ENCODE measurements at regions not wholly inside any gene's neighbourhood (a gene's known extent, or its start where the extent isn't known, plus 50 kb on each side); places are given as distances from the start of the nearest gene placed in this dataset.

DNA sequence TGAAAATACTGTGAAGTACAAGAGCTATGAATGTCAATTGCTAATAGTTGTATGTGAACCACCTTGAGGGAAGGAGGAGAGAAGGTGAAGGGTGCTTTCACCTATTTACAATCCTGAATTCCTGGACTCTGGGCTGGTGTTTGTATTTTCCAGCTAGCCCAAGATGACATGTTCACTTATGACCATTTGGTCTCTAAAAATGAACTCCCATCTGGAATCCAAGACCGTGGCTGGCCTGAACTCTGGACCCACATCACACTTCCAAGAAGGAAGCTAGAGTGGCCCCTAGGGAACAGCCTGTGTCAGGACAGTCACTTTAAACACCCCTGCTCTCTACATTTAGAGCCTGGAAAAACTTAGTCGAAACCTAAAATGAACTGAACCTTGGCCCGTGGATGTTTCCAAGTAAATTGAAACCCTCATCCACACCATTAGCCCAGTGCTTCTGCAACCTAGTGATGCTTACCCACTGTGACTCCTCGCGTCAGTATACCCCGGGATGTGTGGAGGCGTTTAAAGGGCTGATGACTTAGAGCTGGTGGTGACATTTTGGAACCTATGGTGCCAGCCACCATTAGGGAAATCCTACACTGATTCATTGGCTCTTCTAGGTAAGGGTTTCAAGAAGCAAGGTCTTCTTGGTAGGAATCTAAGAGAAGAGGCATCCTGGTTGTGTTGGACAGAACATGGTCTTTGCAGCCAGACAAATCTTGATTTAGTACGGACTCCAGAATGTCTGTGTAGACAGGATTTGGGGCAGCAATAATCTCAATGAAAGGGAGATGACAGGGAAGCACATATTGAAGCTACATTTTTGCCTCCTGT, 171.5 kb upstream of the IRF2BP2 start:
- no peak overlapping the region for H3K9ac ChIP-seq (ENCODE audit: control insufficient read depth, extremely low read depth, insufficient read depth, low read length)
- dilution Hi-C loops (cut with MboI; ENCODE audit: extremely low pct_ligation_motif_present, low sequenced_read_pairs), result no loop called here
- H3K36me3 ChIP-seq (ENCODE audit: control insufficient read depth in 2 of 2, extremely low read depth in 1 of 2, insufficient read depth in 2 of 2, low read length in 2 of 2), result no peaks in the 10 kb centered on the region
- H3K79me2 ChIP-seq (ENCODE audit: control insufficient read depth, insufficient read depth, low read length), result no peaks in the 10 kb centered on the region
- no peak overlapping the region for H3K27ac ChIP-seq (ENCODE audit: control insufficient read depth, insufficient read depth, low read length)
- no peak for FAIRE-seq
- H3K4me3 ChIP-seq (ENCODE audit: control insufficient read depth in 2 of 3, extremely low read depth in 1 of 3, insufficient read depth in 2 of 3, low read depth in 1 of 3, low read length in 3 of 3), result no peak overlapping the region
- H2AFZ ChIP-seq (ENCODE audit: control insufficient read depth, low read length), result no peak overlapping the region
- no peak for TF ChIP-seq EZH2 (IDR thresholded peaks at IDR 0.05; ENCODE audit: low read length)
- TF ChIP-seq, protein P1, sequence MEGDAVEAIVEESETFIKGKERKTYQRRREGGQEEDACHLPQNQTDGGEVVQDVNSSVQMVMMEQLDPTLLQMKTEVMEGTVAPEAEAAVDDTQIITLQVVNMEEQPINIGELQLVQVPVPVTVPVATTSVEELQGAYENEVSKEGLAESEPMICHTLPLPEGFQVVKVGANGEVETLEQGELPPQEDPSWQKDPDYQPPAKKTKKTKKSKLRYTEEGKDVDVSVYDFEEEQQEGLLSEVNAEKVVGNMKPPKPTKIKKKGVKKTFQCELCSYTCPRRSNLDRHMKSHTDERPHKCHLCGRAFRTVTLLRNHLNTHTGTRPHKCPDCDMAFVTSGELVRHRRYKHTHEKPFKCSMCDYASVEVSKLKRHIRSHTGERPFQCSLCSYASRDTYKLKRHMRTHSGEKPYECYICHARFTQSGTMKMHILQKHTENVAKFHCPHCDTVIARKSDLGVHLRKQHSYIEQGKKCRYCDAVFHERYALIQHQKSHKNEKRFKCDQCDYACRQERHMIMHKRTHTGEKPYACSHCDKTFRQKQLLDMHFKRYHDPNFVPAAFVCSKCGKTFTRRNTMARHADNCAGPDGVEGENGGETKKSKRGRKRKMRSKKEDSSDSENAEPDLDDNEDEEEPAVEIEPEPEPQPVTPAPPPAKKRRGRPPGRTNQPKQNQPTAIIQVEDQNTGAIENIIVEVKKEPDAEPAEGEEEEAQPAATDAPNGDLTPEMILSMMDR (optimal IDR thresholded peaks at IDR 0.05 in 1 of 3, IDR thresholded peaks at IDR 0.05 in 1 of 3, conservative IDR thresholded peaks at IDR 0.05 in 1 of 3; ENCODE audit: extremely low read depth in 1 of 3, insufficient read depth in 2 of 3, low read length in 3 of 3), result no peak
- no peak overlapping the region for H3K4me2 ChIP-seq (ENCODE audit: control insufficient read depth, extremely low read depth, insufficient read depth, low read depth, low read length)
- no peaks in the 10 kb centered on the region for H3K9me3 ChIP-seq (ENCODE audit: control insufficient read depth, low read depth, low read length)
- peaks cover 26% of the 10 kb centered on the region for H3K27me3 ChIP-seq (ENCODE audit: control insufficient read depth, extremely low read depth, insufficient read depth, low read length)
- no peaks in the 10 kb centered on the region for H4K20me1 ChIP-seq (ENCODE audit: control insufficient read depth, extremely low read depth, insufficient read depth, low read length)
- no peak for DNase-seq (ENCODE audit: low read depth, low spot score)
- H3K9me1 ChIP-seq (ENCODE audit: control insufficient read depth, extremely low read depth, insufficient read depth, low read length), result no peaks in the 10 kb centered on the region
- H3K4me1 ChIP-seq (ENCODE audit: control insufficient read depth, extremely low read depth, insufficient read depth, low read length), result no peaks in the 10 kb centered on the region

DNA sequence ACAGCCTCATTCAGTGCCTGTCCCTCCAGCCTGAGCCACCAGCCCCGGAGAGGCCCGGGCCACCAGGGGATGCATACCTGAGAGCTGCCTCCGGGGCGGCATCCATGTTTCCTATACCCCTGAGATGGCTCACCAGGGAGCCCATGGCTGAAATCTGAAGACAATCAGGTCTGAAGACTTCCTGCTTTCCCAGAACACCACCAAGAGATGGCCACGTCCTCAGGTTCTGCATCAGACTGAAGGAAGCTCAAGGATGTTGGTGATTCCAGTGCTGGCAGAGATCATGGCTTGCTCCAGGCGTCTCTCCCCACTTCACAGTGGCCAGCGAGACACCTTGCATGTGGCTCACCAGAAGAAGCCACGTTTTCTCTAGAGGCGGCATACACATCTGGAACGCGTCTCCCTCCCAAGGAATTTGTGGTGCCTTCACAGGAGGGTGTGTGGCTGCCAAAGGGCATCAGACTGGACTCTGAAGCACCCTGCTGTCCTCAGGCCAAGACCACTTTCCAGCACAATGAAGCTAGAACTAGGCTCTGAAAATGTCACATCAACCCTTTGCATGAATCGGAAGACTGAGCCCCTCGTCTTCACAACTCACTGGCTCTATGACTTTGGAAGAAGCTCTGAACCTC, 170.7 kb upstream of the IRF2BP2 start:
- H3K27ac ChIP-seq (ENCODE audit: control insufficient read depth, insufficient read depth, low read length), result no peak overlapping the region
- dilution Hi-C loops (cut with MboI; ENCODE audit: extremely low pct_ligation_motif_present, low sequenced_read_pairs), result no loop called here
- H3K27me3 ChIP-seq (ENCODE audit: control insufficient read depth, extremely low read depth, insufficient read depth, low read length), result peaks cover 29% of the 10 kb centered on the region
- H3K4me1 ChIP-seq (ENCODE audit: control insufficient read depth, extremely low read depth, insufficient read depth, low read length), result no peaks in the 10 kb centered on the region
- H3K9ac ChIP-seq (ENCODE audit: control insufficient read depth, extremely low read depth, insufficient read depth, low read length), result no peak overlapping the region
- no peaks in the 10 kb centered on the region for H4K20me1 ChIP-seq (ENCODE audit: control insufficient read depth, extremely low read depth, insufficient read depth, low read length)
- peaks cover 3% of the 10 kb centered on the region for H3K9me3 ChIP-seq (ENCODE audit: control insufficient read depth, low read depth, low read length)
- H3K4me2 ChIP-seq (ENCODE audit: control insufficient read depth, extremely low read depth, insufficient read depth, low read depth, low read length), result no peak overlapping the region
- H3K79me2 ChIP-seq (ENCODE audit: control insufficient read depth, insufficient read depth, low read length), result no peaks in the 10 kb centered on the region
- no peaks in the 10 kb centered on the region for H3K36me3 ChIP-seq (ENCODE audit: control insufficient read depth in 2 of 2, extremely low read depth in 1 of 2, insufficient read depth in 2 of 2, low read length in 2 of 2)
- TF ChIP-seq, protein P1 (optimal IDR thresholded peaks at IDR 0.05 in 1 of 3, IDR thresholded peaks at IDR 0.05 in 1 of 3, conservative IDR thresholded peaks at IDR 0.05 in 1 of 3; ENCODE audit: extremely low read depth in 1 of 3, insufficient read depth in 2 of 3, low read length in 3 of 3), result no peak
- TF ChIP-seq EZH2 (IDR thresholded peaks at IDR 0.05; ENCODE audit: low read length), result no peak
- DNase-seq (ENCODE audit: low read depth, low spot score) (no peak), FAIRE-seq (no peak)
- H3K9me1 ChIP-seq (ENCODE audit: control insufficient read depth, extremely low read depth, insufficient read depth, low read length), result no peaks in the 10 kb centered on the region
- H3K4me3 ChIP-seq (ENCODE audit: control insufficient read depth in 2 of 3, extremely low read depth in 1 of 3, insufficient read depth in 2 of 3, low read depth in 1 of 3, low read length in 3 of 3), result no peak overlapping the region
- no peak overlapping the region for H2AFZ ChIP-seq (ENCODE audit: control insufficient read depth, low read length)
